A549 (cell line): ENCODE measurements at regions not wholly inside any gene's neighbourhood (a gene's known extent, or its start where the extent isn't known, plus 50 kb on each side); places are given as distances from the start of the nearest gene placed in this dataset.

Experiments
- BCL3 ChIP-seq: fragments of >200 bp; sonication (Bioruptor Twin); formaldehyde crosslinking; IDR thresholded peaks from 3 replicates; pipeline ENCODE4 v1.6.1; 2016
- CEBPB ChIP-seq, 2 experiments: fragments of >200 bp in 1 of 2; sonication (Bioruptor Twin) in 1 of 2; formaldehyde crosslinking in 1 of 2; IDR thresholded peaks; 2 replicates each; pipeline ENCODE4 v1.6.1; 2012 to 2016
- CHD4 ChIP-seq: fragments of 200-600 bp; sonication (generic); IDR thresholded peaks from 2 replicates; pipeline ENCODE4 v1.6.1; 2016; ENCODE audit warnings: antibody characterized with exemption, mild to moderate bottlenecking, borderline replicate concordance
- EP300 ChIP-seq, 2 experiments: fragments of >200 bp; sonication (Bioruptor Twin); formaldehyde crosslinking; IDR thresholded peaks; 2 replicates in 1 of 2; 3 replicates in 1 of 2; pipeline ENCODE4 v1.6.1; 2016 to 2017
- HDAC2 ChIP-seq: fragments of 200-600 bp; sonication (generic); IDR thresholded peaks from 2 replicates; pipeline ENCODE4 v1.6.1; 2016
- JUN ChIP-seq, 2 experiments: fragments of >200 bp; sonication (Bioruptor Twin); formaldehyde crosslinking; IDR thresholded peaks; 2 replicates in 1 of 2; 3 replicates in 1 of 2; pipeline ENCODE4 v1.6.1; 2016 to 2017
- KDM1A ChIP-seq: fragments of 200-600 bp; sonication (generic); IDR thresholded peaks from 2 replicates; pipeline ENCODE4 v1.6.1; 2016; ENCODE audit warnings: low read depth, mild to moderate bottlenecking
- MYC ChIP-seq: IDR thresholded peaks from 2 replicates; pipeline ENCODE4 v1.6.1; 2012; ENCODE audit warnings: mild to moderate bottlenecking, inconsistent platforms, low read length, improper control_type of control experiment, borderline replicate concordance
- POLR2A ChIP-seq: IDR thresholded peaks from 2 replicates; pipeline ENCODE4 v1.6.1; 2012; ENCODE audit warnings: mild to moderate bottlenecking, low read length
- POLR2AphosphoS2 ChIP-seq: conservative IDR thresholded peaks from 2 replicates; pipeline ENCODE4 v1.6.1; 2012; ENCODE audit warnings: low read length, improper control_type of control experiment, inconsistent platforms
- RAD21 ChIP-seq, 2 experiments: fragments of >200 bp in 1 of 2; sonication (Bioruptor Twin) in 1 of 2; formaldehyde crosslinking in 1 of 2; IDR thresholded peaks in 1 of 2; conservative IDR thresholded peaks in 1 of 2; 2 replicates in 1 of 2; 3 replicates in 1 of 2; pipeline ENCODE4 v1.6.1; 2012 to 2018; ENCODE audit warnings: inconsistent platforms in 1 of 2
- RNF2 ChIP-seq: fragments of 200-600 bp; sonication (generic); IDR thresholded peaks from 2 replicates; pipeline ENCODE4 v1.6.1; 2016; ENCODE audit warnings: low read depth, mild to moderate bottlenecking, antibody characterized with exemption, moderate library complexity, borderline replicate concordance
- USF2 ChIP-seq: fragments of 450-650 bp; IDR thresholded peaks from 2 replicates; pipeline ENCODE4 v1.6.1; 2014; ENCODE audit warnings: antibody characterized with exemption
- TF ChIP-seq, protein P1 (sequence below): fragments of >200 bp; sonication (Bioruptor Twin); formaldehyde crosslinking; IDR thresholded peaks from 3 replicates; pipeline ENCODE4 v1.5.1; 2016

- TF ChIP-seq RNF2 (no peak), HDAC2 (no peak), KDM1A (no peak), BCL3 (no peak), CEBPB (IDR thresholded peaks at IDR 0.05) (no peak), EP300 (IDR thresholded peaks at IDR 0.05) (no peak), CHD4 (no peak), MYC (no peak), POLR2A (no peak), USF2 (no peak), RAD21 (conservative IDR thresholded peaks at IDR 0.05 in 1 of 2, IDR thresholded peaks at IDR 0.05 in 1 of 2) (no peak), JUN (IDR thresholded peaks at IDR 0.05) (no peak), POLR2AphosphoS2 (no peak)
- TF ChIP-seq, protein P1, sequence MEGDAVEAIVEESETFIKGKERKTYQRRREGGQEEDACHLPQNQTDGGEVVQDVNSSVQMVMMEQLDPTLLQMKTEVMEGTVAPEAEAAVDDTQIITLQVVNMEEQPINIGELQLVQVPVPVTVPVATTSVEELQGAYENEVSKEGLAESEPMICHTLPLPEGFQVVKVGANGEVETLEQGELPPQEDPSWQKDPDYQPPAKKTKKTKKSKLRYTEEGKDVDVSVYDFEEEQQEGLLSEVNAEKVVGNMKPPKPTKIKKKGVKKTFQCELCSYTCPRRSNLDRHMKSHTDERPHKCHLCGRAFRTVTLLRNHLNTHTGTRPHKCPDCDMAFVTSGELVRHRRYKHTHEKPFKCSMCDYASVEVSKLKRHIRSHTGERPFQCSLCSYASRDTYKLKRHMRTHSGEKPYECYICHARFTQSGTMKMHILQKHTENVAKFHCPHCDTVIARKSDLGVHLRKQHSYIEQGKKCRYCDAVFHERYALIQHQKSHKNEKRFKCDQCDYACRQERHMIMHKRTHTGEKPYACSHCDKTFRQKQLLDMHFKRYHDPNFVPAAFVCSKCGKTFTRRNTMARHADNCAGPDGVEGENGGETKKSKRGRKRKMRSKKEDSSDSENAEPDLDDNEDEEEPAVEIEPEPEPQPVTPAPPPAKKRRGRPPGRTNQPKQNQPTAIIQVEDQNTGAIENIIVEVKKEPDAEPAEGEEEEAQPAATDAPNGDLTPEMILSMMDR, result no peak
Measured at GRCh38 chr20:12824328-12825225, 184.2 kb upstream of the SPTLC3 start.
